ENCODE measurements at regions not wholly inside any gene's neighbourhood (a gene's known extent, or its start where the extent isn't known, plus 50 kb on each side); places are given as distances from the start of the nearest gene placed in this dataset.

- no peak for TF ChIP-seq CTCF (IDR thresholded peaks at IDR 0.05; ENCODE audit: insufficient read depth, low read length, missing control alignments)
- H3K4me3 ChIP-seq (ENCODE audit: low read depth, low read length): no peak overlapping the region
- CTCF ChIA-PET: no interaction called here
- POLR2A ChIA-PET: no interaction called here
- no peak for DNase-seq (ENCODE audit: low read depth, low spot score)
These were observed 226.4 kb downstream of the C1orf94 start for GRCh38 chr1:34403156-34403555.

- POLR2A ChIA-PET: no interaction called here
- no peak for DNase-seq (ENCODE audit: low read depth, low spot score)
- CTCF ChIA-PET: no interaction called here
- no peak overlapping the region for H3K4me3 ChIP-seq (ENCODE audit: low read depth, low read length)
- TF ChIP-seq CTCF (IDR thresholded peaks at IDR 0.05; ENCODE audit: insufficient read depth, low read length, missing control alignments): no peak
These were observed 228.1 kb downstream of the C1orf94 start for GRCh38 chr1:34404804-34405203.

- ChIA-PET POLR2A (no interaction called here), CTCF (no interaction called here)
- no peak for TF ChIP-seq CTCF (IDR thresholded peaks at IDR 0.05; ENCODE audit: insufficient read depth, low read length, missing control alignments)
- H3K4me3 ChIP-seq (ENCODE audit: low read depth, low read length): no peak overlapping the region
- no peak for DNase-seq (ENCODE audit: low read depth, low spot score)
These were observed 228.7 kb downstream of the C1orf94 start for GRCh38 chr1:34405266-34405959.

- ChIA-PET CTCF (no interaction called here), POLR2A (no interaction called here)
- TF ChIP-seq CTCF (IDR thresholded peaks at IDR 0.05; ENCODE audit: insufficient read depth, low read length, missing control alignments): no peak
- DNase-seq (ENCODE audit: low read depth, low spot score): no peak
- no peak overlapping the region for H3K4me3 ChIP-seq (ENCODE audit: low read depth, low read length)
These were observed 229.7 kb downstream of the C1orf94 start for GRCh38 chr1:34406377-34406776.

- ChIA-PET POLR2A (no interaction called here), CTCF (no interaction called here)
- DNase-seq (ENCODE audit: low read depth, low spot score): peak; percentile 17
- TF ChIP-seq CTCF (IDR thresholded peaks at IDR 0.05; ENCODE audit: insufficient read depth, low read length, missing control alignments): no peak
- no peak overlapping the region for H3K4me3 ChIP-seq (ENCODE audit: low read depth, low read length)
These were observed 230.3 kb downstream of the C1orf94 start for GRCh38 chr1:34406833-34407539.

- POLR2A ChIA-PET: no interaction called here
- CTCF ChIA-PET: no interaction called here
- TF ChIP-seq CTCF (IDR thresholded peaks at IDR 0.05; ENCODE audit: insufficient read depth, low read length, missing control alignments): no peak
- no peak for DNase-seq (ENCODE audit: low read depth, low spot score)
- no peak overlapping the region for H3K4me3 ChIP-seq (ENCODE audit: low read depth, low read length)
These were observed 231.3 kb downstream of the C1orf94 start for GRCh38 chr1:34408011-34408410.
